Cardiac muscle cell (in vitro differentiated cells and primary cell): ENCODE measurements at regions not wholly inside any gene's neighbourhood (a gene's known extent, or its start where the extent isn't known, plus 50 kb on each side); places are given as distances from the start of the nearest gene placed in this dataset.

ENCODE experiments used
- DNase-seq, 2 donors: peaks; one replicate each; pipeline versions ENCODE4 v3.0.0 to v3.0.0-alpha.2; 2010 to 2017; ENCODE audit warnings: low read depth in 1 of 2, low spot score in 1 of 2
- H3K27ac ChIP-seq: fragments of 200-600 bp; sonication (generic); 2 replicates; pipeline ENCODE4 v1.5.1; 2016
- H3K27me3 ChIP-seq: fragments of 200-600 bp; sonication (generic); 2 replicates; pipeline ENCODE4 v1.6.0; 2016; ENCODE audit warnings: control low read depth
- H3K36me3 ChIP-seq: fragments of 200-600 bp; sonication (generic); 2 replicates; pipeline ENCODE4 v1.5.1; 2016; ENCODE audit warnings: control low read depth
- H3K4me1 ChIP-seq: fragments of 200-600 bp; sonication (generic); 2 replicates; pipeline ENCODE4 v1.8.1; 2017; ENCODE audit warnings: low read depth, mild to moderate bottlenecking, mixed run types
- H3K4me3 ChIP-seq: fragments of 200-600 bp; sonication (generic); 2 replicates; pipeline ENCODE4 v1.5.1; 2016; ENCODE audit warnings: mild to moderate bottlenecking
- H3K9me3 ChIP-seq: fragments of 200-600 bp; sonication (generic); 2 replicates; pipeline ENCODE4 v1.5.1; 2017; ENCODE audit warnings: low read depth, mild to moderate bottlenecking, control low read depth
- TF ChIP-seq, protein P1 (sequence below): IDR thresholded peaks from 2 replicates; pipeline ENCODE4 v1.5.1; 2012; ENCODE audit warnings: low read depth, mild to moderate bottlenecking, low read length

DNA sequence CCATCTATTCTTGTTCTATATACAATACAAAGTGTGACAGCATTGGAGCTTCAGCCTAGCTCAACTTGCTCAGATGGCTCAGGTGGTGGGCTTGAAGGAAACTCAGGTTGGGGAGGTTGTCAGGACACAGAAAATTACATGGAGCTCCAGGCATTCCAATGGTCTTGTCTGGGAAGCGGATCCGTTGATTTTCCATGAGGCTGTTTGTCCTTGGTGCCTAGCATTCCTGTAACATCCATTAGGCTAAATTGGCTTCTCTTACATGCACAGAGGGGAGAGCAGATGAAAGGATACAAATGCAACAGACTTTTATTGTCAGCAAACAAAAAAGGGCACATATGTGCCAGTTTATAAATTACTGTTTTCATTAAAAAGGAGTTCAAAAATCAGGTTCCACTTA is 75.5 kb upstream of the OTX2 start:
- Histone ChIP-seq H3K4me1 (no peaks in the 10 kb centered on the region), H3K27me3 (peaks cover 35% of the 10 kb centered on the region)
- TF ChIP-seq, protein P1, sequence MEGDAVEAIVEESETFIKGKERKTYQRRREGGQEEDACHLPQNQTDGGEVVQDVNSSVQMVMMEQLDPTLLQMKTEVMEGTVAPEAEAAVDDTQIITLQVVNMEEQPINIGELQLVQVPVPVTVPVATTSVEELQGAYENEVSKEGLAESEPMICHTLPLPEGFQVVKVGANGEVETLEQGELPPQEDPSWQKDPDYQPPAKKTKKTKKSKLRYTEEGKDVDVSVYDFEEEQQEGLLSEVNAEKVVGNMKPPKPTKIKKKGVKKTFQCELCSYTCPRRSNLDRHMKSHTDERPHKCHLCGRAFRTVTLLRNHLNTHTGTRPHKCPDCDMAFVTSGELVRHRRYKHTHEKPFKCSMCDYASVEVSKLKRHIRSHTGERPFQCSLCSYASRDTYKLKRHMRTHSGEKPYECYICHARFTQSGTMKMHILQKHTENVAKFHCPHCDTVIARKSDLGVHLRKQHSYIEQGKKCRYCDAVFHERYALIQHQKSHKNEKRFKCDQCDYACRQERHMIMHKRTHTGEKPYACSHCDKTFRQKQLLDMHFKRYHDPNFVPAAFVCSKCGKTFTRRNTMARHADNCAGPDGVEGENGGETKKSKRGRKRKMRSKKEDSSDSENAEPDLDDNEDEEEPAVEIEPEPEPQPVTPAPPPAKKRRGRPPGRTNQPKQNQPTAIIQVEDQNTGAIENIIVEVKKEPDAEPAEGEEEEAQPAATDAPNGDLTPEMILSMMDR = no peak

DNA sequence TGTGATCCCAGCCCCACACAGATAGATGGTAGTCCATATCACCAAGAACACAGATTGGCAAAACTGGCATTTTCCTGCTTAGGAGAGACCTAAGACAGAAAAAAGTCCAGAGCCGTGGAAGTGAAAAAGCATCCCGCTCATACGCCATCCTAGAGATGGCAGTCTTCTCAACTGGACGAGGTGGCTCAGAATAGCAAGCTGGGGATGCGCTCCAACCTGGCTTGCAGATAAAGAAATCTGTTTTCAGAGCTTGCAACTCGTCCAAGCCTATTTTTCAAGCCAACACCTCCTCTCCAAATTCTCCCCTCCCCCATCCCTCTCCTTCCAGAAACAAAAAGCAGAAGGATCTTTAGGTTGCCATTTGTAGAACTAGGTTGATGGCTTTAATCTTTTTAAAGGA is 74.3 kb upstream of the OTX2 start:
- H3K4me1 ChIP-seq = no peaks in the 10 kb centered on the region
- DNase-seq = no peak
- peaks cover 34% of the 10 kb centered on the region for H3K27me3 ChIP-seq

More for the DNA sequence above, 75.5 kb upstream of the OTX2 start:
- DNase-seq = no peak
- Histone ChIP-seq H3K4me3 (no peak overlapping the region), H3K27ac (no peak overlapping the region), H3K9me3 (no peaks in the 10 kb centered on the region), H3K36me3 (no peaks in the 10 kb centered on the region)

DNA sequence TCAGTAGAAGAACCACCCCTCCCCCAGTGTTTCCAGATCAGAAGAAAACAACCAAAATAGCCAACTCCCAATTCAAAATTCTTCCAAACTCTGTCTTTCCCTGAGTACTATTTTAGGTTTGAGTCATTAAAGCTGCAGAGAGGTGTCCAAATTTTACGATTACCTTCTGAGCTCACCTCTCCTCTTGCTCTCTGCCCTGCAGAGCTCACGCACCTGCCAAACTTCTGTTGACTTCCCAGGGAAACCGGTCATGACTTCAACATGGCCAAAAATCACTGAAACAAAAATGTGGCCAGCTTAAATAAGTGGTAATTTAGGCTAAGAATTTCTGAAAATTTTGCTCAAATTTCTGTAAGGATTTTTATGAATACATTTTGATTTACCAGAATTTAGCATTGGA is 70.9 kb upstream of the OTX2 start:
- no peak overlapping the region for H3K27ac ChIP-seq
- H3K36me3 ChIP-seq = no peaks in the 10 kb centered on the region
- TF ChIP-seq, protein P1 = no peak

More for the DNA sequence above, 74.3 kb upstream of the OTX2 start:
- TF ChIP-seq, protein P1 = no peak
- Histone ChIP-seq H3K36me3 (no peaks in the 10 kb centered on the region), H3K4me3 (no peak overlapping the region), H3K27ac (no peak overlapping the region), H3K9me3 (no peaks in the 10 kb centered on the region)

DNA sequence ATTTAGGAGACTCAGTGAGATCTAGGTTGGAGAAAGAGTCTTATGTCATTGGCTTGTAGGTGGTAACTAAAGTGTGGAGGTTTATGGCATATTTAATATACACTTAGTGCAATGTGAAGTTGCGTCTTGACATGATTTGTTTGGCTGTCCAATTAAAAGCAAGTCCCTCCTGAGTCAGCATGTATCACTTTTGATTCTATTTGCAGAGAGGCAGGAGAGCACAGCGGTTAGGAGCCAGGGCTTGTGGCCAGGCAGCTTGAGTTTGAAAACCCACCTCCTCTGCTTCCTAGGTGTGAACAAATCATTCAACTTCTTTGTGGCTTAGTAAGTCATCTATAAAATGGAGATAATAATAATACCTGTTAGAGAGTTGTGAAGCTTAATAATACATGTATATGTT is 68.5 kb upstream of the OTX2 start:
- H3K36me3 ChIP-seq = no peaks in the 10 kb centered on the region
- no peaks in the 10 kb centered on the region for H3K9me3 ChIP-seq
- DNase-seq = no peak
- no peak overlapping the region for H3K4me3 ChIP-seq
- no peak overlapping the region for H3K27ac ChIP-seq
- H3K27me3 ChIP-seq = peaks cover 12% of the 10 kb centered on the region
- TF ChIP-seq, protein P1 = no peak
- no peaks in the 10 kb centered on the region for H3K4me1 ChIP-seq

More for the DNA sequence above, 70.9 kb upstream of the OTX2 start:
- H3K9me3 ChIP-seq = no peaks in the 10 kb centered on the region
- H3K4me3 ChIP-seq = no peak overlapping the region
- peaks cover 15% of the 10 kb centered on the region for H3K27me3 ChIP-seq
- DNase-seq = no peak
- no peaks in the 10 kb centered on the region for H3K4me1 ChIP-seq

DNA sequence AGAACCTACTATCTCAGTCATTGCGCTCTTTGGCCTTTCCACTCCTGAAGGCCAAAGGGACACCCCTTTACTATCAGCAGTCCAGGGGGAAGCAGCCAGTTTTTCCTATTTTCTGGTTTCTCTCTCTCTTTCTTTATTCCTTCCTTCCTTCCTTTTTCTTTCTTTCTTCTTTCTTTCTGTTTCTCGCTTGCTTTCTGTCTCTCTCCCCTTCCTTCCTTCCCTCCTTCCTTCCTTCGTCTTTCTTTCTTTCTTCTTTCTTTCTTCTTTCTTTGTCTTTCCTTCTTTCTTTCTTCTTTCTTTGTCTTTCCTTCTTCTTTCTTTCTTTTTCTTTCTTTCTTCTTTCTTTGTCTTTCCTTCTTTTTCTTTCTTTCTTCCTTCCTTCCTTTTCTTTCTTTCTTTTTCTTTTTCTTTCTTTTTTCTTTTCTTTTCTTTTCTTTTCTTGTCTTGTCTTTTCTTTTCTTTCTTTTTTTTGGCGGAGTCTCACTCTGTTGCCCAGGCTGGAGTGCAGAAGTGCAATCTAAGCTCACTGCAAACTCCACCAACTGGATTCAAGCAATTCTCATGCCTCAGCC is 64.9 kb upstream of the OTX2 start:
- Histone ChIP-seq H3K36me3 (no peaks in the 10 kb centered on the region), H3K27ac (no peak overlapping the region), H3K4me1 (no peaks in the 10 kb centered on the region), H3K9me3 (no peaks in the 10 kb centered on the region), H3K4me3 (no peak overlapping the region), H3K27me3 (peaks cover 4% of the 10 kb centered on the region)
- TF ChIP-seq, protein P1 = no peak
- DNase-seq = no peak
